ENCODE measurements at regions not wholly inside any gene's neighbourhood (a gene's known extent, or its start where the extent isn't known, plus 50 kb on each side); places are given as distances from the start of the nearest gene placed in this dataset.
"Not testable (repeated sequence)": the region's sequence is repeated elsewhere in the genome, so short reads cannot be mapped to it uniquely, and the experiment has no call there.

DNA sequence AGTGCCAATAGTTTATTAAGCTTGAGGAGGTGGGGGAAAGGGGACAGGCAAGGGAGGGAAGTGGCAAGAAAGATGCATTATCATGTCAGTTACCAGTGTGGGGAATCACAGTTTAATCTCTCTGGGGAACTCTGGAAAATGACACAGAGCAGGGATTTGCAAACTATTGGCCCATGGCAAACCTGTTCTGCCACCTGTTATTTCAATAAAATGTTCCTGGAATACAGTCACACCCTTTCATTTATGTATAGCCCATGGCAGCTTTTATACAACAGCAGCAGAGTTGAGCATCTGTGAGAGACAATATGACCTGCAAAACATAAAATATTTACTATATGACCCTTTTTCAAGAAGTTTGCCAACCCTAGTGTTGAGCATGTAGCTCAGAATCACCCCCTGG lies 140.5 kb downstream of the NPIPA7 start:
- not testable (repeated sequence) for H3K36me3 ChIP-seq (ENCODE audit: insufficient read depth, insufficient read length, low read length); H3K27me3 ChIP-seq (ENCODE audit: insufficient read depth, insufficient read length); H3K9ac ChIP-seq (ENCODE audit: insufficient read length, low read depth); DNase-seq (ENCODE audit: low read depth, low spot score); H3K9me3 ChIP-seq (ENCODE audit: insufficient read depth, low read length); H3K4me3 ChIP-seq (ENCODE audit: insufficient read length, low read depth); H3K4me1 ChIP-seq (ENCODE audit: insufficient read depth, insufficient read length)

GRCh38 chr16:16521239-16522002 lies 142.5 kb downstream of the NPIPA7 start:
- H3K4me1 ChIP-seq (ENCODE audit: insufficient read depth, insufficient read length); H3K4me3 ChIP-seq (ENCODE audit: insufficient read length, low read depth); H3K9ac ChIP-seq (ENCODE audit: insufficient read length, low read depth); H3K36me3 ChIP-seq (ENCODE audit: insufficient read depth, insufficient read length, low read length); H3K9me3 ChIP-seq (ENCODE audit: insufficient read depth, low read length); H3K27me3 ChIP-seq (ENCODE audit: insufficient read depth, insufficient read length); DNase-seq (ENCODE audit: low read depth, low spot score): not testable (repeated sequence)

DNA sequence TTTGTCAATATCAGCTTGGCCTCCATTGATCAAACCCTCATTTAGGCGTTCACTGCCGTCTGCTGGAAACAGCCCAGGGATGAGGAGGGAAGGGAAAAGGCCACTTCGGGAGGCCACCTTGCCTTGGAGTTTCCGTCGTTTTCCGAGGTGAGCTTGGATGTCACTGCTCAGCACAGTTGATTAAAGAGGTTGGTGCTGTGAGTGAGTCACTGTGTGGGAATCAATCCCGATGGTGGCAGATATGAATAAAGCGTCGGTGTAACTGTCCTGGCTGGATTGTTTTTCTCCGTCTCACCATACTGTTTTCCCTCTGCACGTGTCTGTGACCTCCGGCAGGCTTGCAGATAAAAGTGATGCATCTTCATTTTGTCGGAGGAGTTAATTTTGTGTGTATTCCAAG lies 148.1 kb downstream of the NPIPA7 start:
- DNase-seq (ENCODE audit: low read depth, low spot score); H3K36me3 ChIP-seq (ENCODE audit: insufficient read depth, insufficient read length, low read length); H3K9me3 ChIP-seq (ENCODE audit: insufficient read depth, low read length); H3K9ac ChIP-seq (ENCODE audit: insufficient read length, low read depth); H3K4me1 ChIP-seq (ENCODE audit: insufficient read depth, insufficient read length); H3K27me3 ChIP-seq (ENCODE audit: insufficient read depth, insufficient read length); H3K4me3 ChIP-seq (ENCODE audit: insufficient read length, low read depth): not testable (repeated sequence)

- not testable (repeated sequence) for DNase-seq (ENCODE audit: low read depth, low spot score); H3K36me3 ChIP-seq (ENCODE audit: insufficient read depth, insufficient read length, low read length)
Measured at GRCh38 chr16:16530744-16531143, 151.8 kb downstream of the NPIPA7 start.

GRCh38 chr16:16535565-16535964 lies 156.6 kb downstream of the NPIPA7 start:
- H3K9ac ChIP-seq (ENCODE audit: insufficient read length, low read depth); DNase-seq (ENCODE audit: low read depth, low spot score); H3K36me3 ChIP-seq (ENCODE audit: insufficient read depth, insufficient read length, low read length); H3K9me3 ChIP-seq (ENCODE audit: insufficient read depth, low read length); H3K4me1 ChIP-seq (ENCODE audit: insufficient read depth, insufficient read length); H3K27me3 ChIP-seq (ENCODE audit: insufficient read depth, insufficient read length); H3K4me3 ChIP-seq (ENCODE audit: insufficient read length, low read depth): not testable (repeated sequence)

More at GRCh38 chr16:16530744-16531143, 151.8 kb downstream of the NPIPA7 start:
- not testable (repeated sequence) for H3K4me1 ChIP-seq (ENCODE audit: insufficient read depth, insufficient read length); H3K9ac ChIP-seq (ENCODE audit: insufficient read length, low read depth); H3K4me3 ChIP-seq (ENCODE audit: insufficient read length, low read depth); H3K27me3 ChIP-seq (ENCODE audit: insufficient read depth, insufficient read length); H3K9me3 ChIP-seq (ENCODE audit: insufficient read depth, low read length)

- H3K4me1 ChIP-seq (ENCODE audit: insufficient read depth, insufficient read length); H3K27me3 ChIP-seq (ENCODE audit: insufficient read depth, insufficient read length); H3K9ac ChIP-seq (ENCODE audit: insufficient read length, low read depth); H3K36me3 ChIP-seq (ENCODE audit: insufficient read depth, insufficient read length, low read length); DNase-seq (ENCODE audit: low read depth, low spot score); H3K9me3 ChIP-seq (ENCODE audit: insufficient read depth, low read length); H3K4me3 ChIP-seq (ENCODE audit: insufficient read length, low read depth): not testable (repeated sequence)
Measured at GRCh38 chr16:16536151-16536550, 157.2 kb downstream of the NPIPA7 start.

DNA sequence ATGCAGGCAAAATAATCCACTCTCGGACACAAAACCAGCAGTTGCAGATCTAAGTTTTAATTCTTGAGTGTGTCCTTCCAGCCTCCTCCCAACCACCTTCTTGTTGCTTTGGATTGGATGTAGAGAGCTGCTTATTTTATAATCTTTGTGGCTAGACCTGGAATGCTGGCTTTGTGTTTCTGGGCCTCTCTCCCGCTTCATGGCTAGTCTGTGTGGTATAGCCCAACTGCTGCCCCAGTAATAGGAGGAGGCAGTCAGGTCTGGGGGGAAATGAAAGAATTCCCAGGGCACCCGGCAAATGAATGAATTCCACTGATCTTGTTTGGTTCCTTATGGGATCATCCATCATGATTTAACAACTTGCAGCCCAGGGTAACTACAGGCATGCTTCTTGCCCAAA lies 170.8 kb downstream of the NPIPA7 start:
- DNase-seq (ENCODE audit: low read depth, low spot score); H3K9me3 ChIP-seq (ENCODE audit: insufficient read depth, low read length); H3K4me1 ChIP-seq (ENCODE audit: insufficient read depth, insufficient read length); H3K4me3 ChIP-seq (ENCODE audit: insufficient read length, low read depth); H3K9ac ChIP-seq (ENCODE audit: insufficient read length, low read depth); H3K36me3 ChIP-seq (ENCODE audit: insufficient read depth, insufficient read length, low read length); H3K27me3 ChIP-seq (ENCODE audit: insufficient read depth, insufficient read length): not testable (repeated sequence)

DNA sequence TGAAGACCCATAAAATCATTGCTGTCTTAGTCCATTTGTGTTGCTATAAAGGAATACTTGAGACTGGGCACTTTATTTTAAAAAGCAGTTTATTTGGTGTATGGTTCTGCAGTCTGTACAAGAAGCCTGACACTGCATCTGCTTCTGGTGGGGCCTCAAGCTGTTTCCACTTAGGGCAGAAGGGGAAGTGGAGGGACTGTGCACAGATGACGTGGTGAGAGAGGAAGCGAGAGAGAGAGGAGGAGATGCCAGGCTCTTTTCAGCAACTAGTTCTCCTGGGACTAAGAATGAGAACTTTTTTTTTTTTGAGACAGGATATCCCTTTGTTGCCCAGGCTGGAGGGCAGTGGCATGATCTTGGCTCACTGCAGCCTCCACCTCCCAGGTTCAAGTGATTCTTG lies 171.9 kb downstream of the NPIPA7 start:
- not testable (repeated sequence) for H3K36me3 ChIP-seq (ENCODE audit: insufficient read depth, insufficient read length, low read length); H3K4me3 ChIP-seq (ENCODE audit: insufficient read length, low read depth); DNase-seq (ENCODE audit: low read depth, low spot score); H3K4me1 ChIP-seq (ENCODE audit: insufficient read depth, insufficient read length); H3K9ac ChIP-seq (ENCODE audit: insufficient read length, low read depth); H3K27me3 ChIP-seq (ENCODE audit: insufficient read depth, insufficient read length); H3K9me3 ChIP-seq (ENCODE audit: insufficient read depth, low read length)

DNA sequence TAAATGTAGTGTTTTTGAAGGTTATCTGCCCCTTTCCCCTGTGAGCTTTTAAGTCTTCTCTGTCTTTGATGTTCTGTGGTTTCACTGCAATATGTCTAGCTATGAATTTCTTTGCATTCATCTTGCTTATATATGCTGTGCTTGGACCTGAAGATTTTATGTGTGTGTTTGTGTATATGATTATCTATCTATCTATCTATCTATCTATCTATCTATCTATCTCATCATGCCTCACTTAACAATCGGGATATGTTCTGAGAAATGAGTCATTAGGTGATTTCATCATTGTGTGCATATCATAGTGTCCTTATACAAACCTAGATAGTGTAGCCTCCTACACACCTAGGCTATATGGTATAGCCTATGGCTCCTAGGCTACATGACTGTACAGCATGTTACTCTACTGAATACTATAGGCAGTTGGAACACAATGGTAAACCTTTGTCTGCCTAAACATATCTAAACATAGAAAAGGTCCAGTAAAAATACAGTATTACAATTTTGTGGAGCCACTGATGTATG lies 173.9 kb downstream of the NPIPA7 start:
- H3K9ac ChIP-seq (ENCODE audit: insufficient read length, low read depth); H3K36me3 ChIP-seq (ENCODE audit: insufficient read depth, insufficient read length, low read length); H3K4me1 ChIP-seq (ENCODE audit: insufficient read depth, insufficient read length); H3K4me3 ChIP-seq (ENCODE audit: insufficient read length, low read depth); H3K27me3 ChIP-seq (ENCODE audit: insufficient read depth, insufficient read length); H3K9me3 ChIP-seq (ENCODE audit: insufficient read depth, low read length); DNase-seq (ENCODE audit: low read depth, low spot score): not testable (repeated sequence)

GRCh38 chr16:16559179-16559740 lies 180.3 kb downstream of the NPIPA7 start:
- not testable (repeated sequence) for DNase-seq (ENCODE audit: low read depth, low spot score); H3K27me3 ChIP-seq (ENCODE audit: insufficient read depth, insufficient read length); H3K9ac ChIP-seq (ENCODE audit: insufficient read length, low read depth); H3K4me3 ChIP-seq (ENCODE audit: insufficient read length, low read depth); H3K36me3 ChIP-seq (ENCODE audit: insufficient read depth, insufficient read length, low read length); H3K4me1 ChIP-seq (ENCODE audit: insufficient read depth, insufficient read length); H3K9me3 ChIP-seq (ENCODE audit: insufficient read depth, low read length)

- not testable (repeated sequence) for H3K9me3 ChIP-seq (ENCODE audit: insufficient read depth, low read length); H3K4me1 ChIP-seq (ENCODE audit: insufficient read depth, insufficient read length); H3K9ac ChIP-seq (ENCODE audit: insufficient read length, low read depth); H3K27me3 ChIP-seq (ENCODE audit: insufficient read depth, insufficient read length); DNase-seq (ENCODE audit: low read depth, low spot score); H3K36me3 ChIP-seq (ENCODE audit: insufficient read depth, insufficient read length, low read length); H3K4me3 ChIP-seq (ENCODE audit: insufficient read length, low read depth)
Measured at GRCh38 chr16:16561532-16561931, 182.6 kb downstream of the NPIPA7 start.

DNA sequence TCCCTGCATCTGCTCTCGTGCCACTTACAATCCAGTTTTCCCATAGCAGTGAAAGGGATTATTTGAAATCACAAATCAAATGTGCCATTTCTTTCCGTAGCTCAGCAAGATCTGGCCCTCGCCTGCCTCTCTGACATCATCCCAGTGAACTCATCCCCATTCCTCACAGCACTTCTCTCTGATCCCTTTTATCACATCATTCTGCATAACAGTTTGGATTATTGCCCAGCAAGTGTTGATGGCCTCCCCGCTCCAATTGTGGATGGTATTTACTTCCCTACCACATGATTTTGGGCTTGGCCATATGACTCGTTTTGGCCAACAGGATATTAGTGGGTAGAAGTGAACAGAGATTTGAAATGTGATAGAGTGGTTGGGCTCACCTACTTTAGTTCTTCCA lies 185.0 kb downstream of the NPIPA7 start:
- H3K36me3 ChIP-seq (ENCODE audit: insufficient read depth, insufficient read length, low read length); H3K4me3 ChIP-seq (ENCODE audit: insufficient read length, low read depth); H3K9me3 ChIP-seq (ENCODE audit: insufficient read depth, low read length); DNase-seq (ENCODE audit: low read depth, low spot score); H3K9ac ChIP-seq (ENCODE audit: insufficient read length, low read depth); H3K27me3 ChIP-seq (ENCODE audit: insufficient read depth, insufficient read length); H3K4me1 ChIP-seq (ENCODE audit: insufficient read depth, insufficient read length): not testable (repeated sequence)
